IgD-negative memory B cell (primary cell): ENCODE measurements at regions not wholly inside any gene's neighbourhood (a gene's known extent, or its start where the extent isn't known, plus 50 kb on each side); places are given as distances from the start of the nearest gene placed in this dataset.

Source experiments
- H3K27ac Mint-ChIP-seq, 3 donors: one replicate each; pipeline ENCODE4 v1.8.0; 2020 to 2022; ENCODE audit warnings: mild to moderate bottlenecking in 3 of 3, mixed read lengths in 3 of 3, moderate library complexity in 1 of 3
- H3K27me3 Mint-ChIP-seq: one replicate; pipeline ENCODE4 v1.8.0; 2021; ENCODE audit warnings: mixed read lengths
- H3K36me3 Mint-ChIP-seq: one replicate; pipeline ENCODE4 v1.8.0; 2020; ENCODE audit warnings: mild to moderate bottlenecking, mixed read lengths
- H3K4me1 Mint-ChIP-seq, 3 donors: one replicate each; pipeline ENCODE4 v1.8.0; 2020 to 2022; ENCODE audit warnings: mixed read lengths in 3 of 3, mild to moderate bottlenecking in 1 of 3
- H3K4me3 Mint-ChIP-seq, 4 donors: one replicate each; pipeline ENCODE4 v1.8.0; 2020 to 2022; ENCODE audit warnings: mild to moderate bottlenecking in 4 of 4, mixed read lengths in 4 of 4, moderate library complexity in 3 of 4
- H3K9me3 Mint-ChIP-seq, 3 donors: one replicate each; pipeline ENCODE4 v1.8.0; 2020 to 2021; ENCODE audit warnings: mixed read lengths in 3 of 3, mild to moderate bottlenecking in 1 of 3

- no peak overlapping the region for H3K27ac Mint-ChIP-seq
- no peaks in the 10 kb centered on the region for H3K36me3 Mint-ChIP-seq
- no peak overlapping the region for H3K4me3 Mint-ChIP-seq
- peaks cover 0 to 3% (median 2%) of the 10 kb centered on the region in 3 donors for H3K9me3 Mint-ChIP-seq
- H3K27me3 Mint-ChIP-seq: no peaks in the 10 kb centered on the region
- peaks cover 2 to 8% (median 6%) of the 10 kb centered on the region in 3 donors for H3K4me1 Mint-ChIP-seq
Measured at GRCh38 chr6:53446151-53446550, 97.4 kb upstream of the ELOVL5 start.

- H3K9me3 Mint-ChIP-seq: no peaks in the 10 kb centered on the region
- H3K4me3 Mint-ChIP-seq: no peak overlapping the region
Measured at GRCh38 chr6:53441761-53442160, 93.0 kb upstream of the ELOVL5 start.

GRCh38 chr6:53441035-53441493, 92.3 kb upstream of the ELOVL5 start:
- Mint-ChIP-seq H3K27ac (peak overlapping the region in 1 of 3 donors; percentile 67), H3K4me3 (no peak overlapping the region), H3K36me3 (no peaks in the 10 kb centered on the region), H3K9me3 (no peaks in the 10 kb centered on the region), H3K4me1 (peaks cover 18 to 24% (median 19%) of the 10 kb centered on the region in 3 donors), H3K27me3 (no peaks in the 10 kb centered on the region)

More at GRCh38 chr6:53441761-53442160, 93.0 kb upstream of the ELOVL5 start:
- Mint-ChIP-seq H3K27ac (no peak overlapping the region), H3K4me1 (peaks cover 19 to 24% (median 21%) of the 10 kb centered on the region in 3 donors), H3K27me3 (no peaks in the 10 kb centered on the region), H3K36me3 (no peaks in the 10 kb centered on the region)

- Mint-ChIP-seq H3K36me3 (peaks cover 2% of the 10 kb centered on the region), H3K4me3 (peak overlapping the region in 2 of 4 donors; percentile 29 to 35), H3K27me3 (no peaks in the 10 kb centered on the region), H3K4me1 (peaks cover 18 to 24% (median 19%) of the 10 kb centered on the region in 3 donors), H3K27ac (no peak overlapping the region), H3K9me3 (no peaks in the 10 kb centered on the region)
Measured at GRCh38 chr6:53440336-53440945, 91.7 kb upstream of the ELOVL5 start.

- Mint-ChIP-seq H3K4me1 (peaks cover 18 to 24% (median 19%) of the 10 kb centered on the region in 3 donors), H3K9me3 (no peaks in the 10 kb centered on the region), H3K27me3 (no peaks in the 10 kb centered on the region), H3K27ac (no peak overlapping the region), H3K4me3 (no peak overlapping the region), H3K36me3 (peaks cover 3% of the 10 kb centered on the region)
Measured at GRCh38 chr6:53439556-53439955, 90.8 kb upstream of the ELOVL5 start.

- Mint-ChIP-seq H3K27ac (peak overlapping the region in 1 of 3 donors; percentile 35), H3K36me3 (peaks cover 3% of the 10 kb centered on the region), H3K27me3 (no peaks in the 10 kb centered on the region), H3K4me1 (peaks cover 18 to 31% (median 21%) of the 10 kb centered on the region in 3 donors), H3K9me3 (no peaks in the 10 kb centered on the region), H3K4me3 (no peak overlapping the region)
Measured at GRCh38 chr6:53437557-53438202, 88.9 kb upstream of the ELOVL5 start.

GRCh38 chr6:53436526-53437303, 88.0 kb upstream of the ELOVL5 start:
- Mint-ChIP-seq H3K4me1 (peaks cover 22 to 33% (median 25%) of the 10 kb centered on the region in 3 donors), H3K9me3 (no peaks in the 10 kb centered on the region), H3K36me3 (peaks cover 3% of the 10 kb centered on the region), H3K27ac (no peak overlapping the region), H3K27me3 (no peaks in the 10 kb centered on the region), H3K4me3 (no peak overlapping the region)

GRCh38 chr6:53433951-53434285, 85.2 kb upstream of the ELOVL5 start:
- no peak overlapping the region for H3K27ac Mint-ChIP-seq
- no peaks in the 10 kb centered on the region for H3K27me3 Mint-ChIP-seq
- peaks cover 3% of the 10 kb centered on the region for H3K36me3 Mint-ChIP-seq
- H3K4me3 Mint-ChIP-seq: no peak overlapping the region
- H3K9me3 Mint-ChIP-seq: no peaks in the 10 kb centered on the region
- peaks cover 18 to 36% (median 21%) of the 10 kb centered on the region in 3 donors for H3K4me1 Mint-ChIP-seq

- no peak overlapping the region for H3K27ac Mint-ChIP-seq
- no peak overlapping the region for H3K4me3 Mint-ChIP-seq
- peaks cover 18 to 39% (median 22%) of the 10 kb centered on the region in 3 donors for H3K4me1 Mint-ChIP-seq
- no peaks in the 10 kb centered on the region for H3K9me3 Mint-ChIP-seq
- H3K36me3 Mint-ChIP-seq: peaks cover 3% of the 10 kb centered on the region
- H3K27me3 Mint-ChIP-seq: no peaks in the 10 kb centered on the region
Measured at GRCh38 chr6:53433261-53433950, 84.7 kb upstream of the ELOVL5 start.

- Mint-ChIP-seq H3K36me3 (peaks cover 3% of the 10 kb centered on the region), H3K4me1 (peaks cover 15 to 34% (median 21%) of the 10 kb centered on the region in 3 donors), H3K27ac (no peak overlapping the region), H3K4me3 (no peak overlapping the region), H3K9me3 (no peaks in the 10 kb centered on the region), H3K27me3 (no peaks in the 10 kb centered on the region)
Measured at GRCh38 chr6:53432318-53433161, 83.8 kb upstream of the ELOVL5 start.

- peak overlapping the region in 1 of 3 donors; percentile 67 for H3K27ac Mint-ChIP-seq
Measured at GRCh38 chr6:53431704-53432103, 83.0 kb upstream of the ELOVL5 start.

GRCh38 chr6:53429401-53429800, 80.7 kb upstream of the ELOVL5 start:
- Mint-ChIP-seq H3K9me3 (no peaks in the 10 kb centered on the region), H3K36me3 (no peaks in the 10 kb centered on the region), H3K4me3 (no peak overlapping the region), H3K27me3 (peaks cover 1% of the 10 kb centered on the region), H3K4me1 (peaks cover 24 to 49% (median 34%) of the 10 kb centered on the region in 3 donors), H3K27ac (no peak overlapping the region)

More at GRCh38 chr6:53431704-53432103, 83.0 kb upstream of the ELOVL5 start:
- Mint-ChIP-seq H3K27me3 (no peaks in the 10 kb centered on the region), H3K36me3 (peaks cover 3% of the 10 kb centered on the region), H3K9me3 (no peaks in the 10 kb centered on the region), H3K4me1 (peaks cover 14 to 34% (median 24%) of the 10 kb centered on the region in 3 donors), H3K4me3 (no peak overlapping the region)

GRCh38 chr6:53428886-53429285, 80.1 kb upstream of the ELOVL5 start:
- H3K4me1 Mint-ChIP-seq: peaks cover 29 to 54% (median 37%) of the 10 kb centered on the region in 3 donors
- H3K4me3 Mint-ChIP-seq: no peak overlapping the region
- H3K36me3 Mint-ChIP-seq: no peaks in the 10 kb centered on the region
- H3K9me3 Mint-ChIP-seq: no peaks in the 10 kb centered on the region
- H3K27ac Mint-ChIP-seq: no peak overlapping the region
- H3K27me3 Mint-ChIP-seq: peaks cover 1% of the 10 kb centered on the region

GRCh38 chr6:53426667-53427270, 78.0 kb upstream of the ELOVL5 start:
- no peaks in the 10 kb centered on the region for H3K9me3 Mint-ChIP-seq
- H3K27ac Mint-ChIP-seq: no peak overlapping the region
- peaks cover 1% of the 10 kb centered on the region for H3K27me3 Mint-ChIP-seq
- peak overlapping the region in 2 of 4 donors; percentile 46 to 53 for H3K4me3 Mint-ChIP-seq
- no peaks in the 10 kb centered on the region for H3K36me3 Mint-ChIP-seq
- H3K4me1 Mint-ChIP-seq: peaks cover 30 to 49% (median 32%) of the 10 kb centered on the region in 3 donors
